GM21717 (cell line): ENCODE measurements at regions not wholly inside any gene's neighbourhood (a gene's known extent, or its start where the extent isn't known, plus 50 kb on each side); places are given as distances from the start of the nearest gene placed in this dataset.
"Not testable (repeated sequence)": the region's sequence is repeated elsewhere in the genome, so short reads cannot be mapped to it uniquely, and the experiment has no call there.

Experiments used
- ATAC-seq: cut with Tn5 transposase; IDR thresholded peaks from one replicate; pipeline ENCODE4 v1.9.1; 2021; ENCODE audit warnings: mild to moderate bottlenecking, moderate library complexity; ENCODE audit not compliant: unreplicated experiment

DNA sequence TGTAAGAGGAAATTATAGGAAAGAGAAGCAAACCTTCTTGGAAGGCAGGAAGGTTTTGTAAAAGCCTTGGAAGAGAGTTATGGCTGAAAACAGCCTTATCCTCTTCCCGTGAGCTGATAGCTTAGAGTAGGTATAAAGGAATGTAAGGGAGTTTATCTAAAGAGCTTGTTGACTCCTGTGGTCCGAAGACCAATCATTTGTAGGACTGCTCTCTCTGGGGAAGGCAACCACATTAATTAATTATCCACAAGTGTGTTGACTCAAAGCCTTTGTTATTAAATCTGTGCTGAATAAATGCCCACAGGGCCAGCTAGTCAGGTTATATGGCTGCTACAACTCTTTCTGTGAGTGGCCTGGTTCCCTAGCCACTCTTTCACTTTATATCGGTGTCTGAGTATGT, 452.1 kb upstream of the RASGRP1 start:
- no peak for ATAC-seq

DNA sequence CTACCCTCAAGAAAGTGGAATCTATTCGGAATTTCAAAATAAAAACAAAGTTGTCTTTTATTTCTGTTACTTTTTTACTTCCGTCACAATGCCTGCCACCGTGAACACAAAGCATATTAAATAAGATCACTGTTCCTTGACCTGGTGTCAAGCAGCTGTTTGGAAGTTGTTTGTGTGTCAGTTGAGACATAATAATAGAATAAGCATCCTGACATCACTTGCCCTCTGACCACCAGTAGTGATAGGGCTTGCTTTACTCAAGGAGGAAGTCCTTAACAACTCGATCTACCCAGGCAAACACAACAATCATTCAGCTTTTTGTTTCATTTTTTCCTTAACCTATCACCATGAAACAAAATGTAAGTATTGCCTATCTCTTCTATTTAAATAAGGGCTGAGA, 454.4 kb upstream of the RASGRP1 start:
- no peak for ATAC-seq

DNA sequence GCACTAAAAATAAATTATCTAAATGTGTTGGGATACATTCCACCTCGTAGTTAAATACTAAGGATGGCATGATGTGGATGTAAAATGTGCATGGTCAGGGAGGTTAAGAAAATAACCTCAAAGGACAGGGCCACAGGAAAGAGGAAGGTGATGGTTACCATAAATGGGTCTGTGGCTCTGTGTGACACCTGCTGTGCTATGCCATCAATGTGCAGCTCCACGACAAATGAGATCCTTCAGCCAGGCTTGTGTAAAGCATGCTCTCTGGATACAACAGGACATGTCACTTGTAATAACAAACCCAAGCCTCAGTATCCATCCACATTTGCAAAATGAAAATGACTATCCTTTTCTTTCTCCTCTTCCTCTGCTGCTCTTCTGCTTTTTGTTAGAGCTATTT, 456.7 kb upstream of the RASGRP1 start:
- no peak for ATAC-seq

DNA sequence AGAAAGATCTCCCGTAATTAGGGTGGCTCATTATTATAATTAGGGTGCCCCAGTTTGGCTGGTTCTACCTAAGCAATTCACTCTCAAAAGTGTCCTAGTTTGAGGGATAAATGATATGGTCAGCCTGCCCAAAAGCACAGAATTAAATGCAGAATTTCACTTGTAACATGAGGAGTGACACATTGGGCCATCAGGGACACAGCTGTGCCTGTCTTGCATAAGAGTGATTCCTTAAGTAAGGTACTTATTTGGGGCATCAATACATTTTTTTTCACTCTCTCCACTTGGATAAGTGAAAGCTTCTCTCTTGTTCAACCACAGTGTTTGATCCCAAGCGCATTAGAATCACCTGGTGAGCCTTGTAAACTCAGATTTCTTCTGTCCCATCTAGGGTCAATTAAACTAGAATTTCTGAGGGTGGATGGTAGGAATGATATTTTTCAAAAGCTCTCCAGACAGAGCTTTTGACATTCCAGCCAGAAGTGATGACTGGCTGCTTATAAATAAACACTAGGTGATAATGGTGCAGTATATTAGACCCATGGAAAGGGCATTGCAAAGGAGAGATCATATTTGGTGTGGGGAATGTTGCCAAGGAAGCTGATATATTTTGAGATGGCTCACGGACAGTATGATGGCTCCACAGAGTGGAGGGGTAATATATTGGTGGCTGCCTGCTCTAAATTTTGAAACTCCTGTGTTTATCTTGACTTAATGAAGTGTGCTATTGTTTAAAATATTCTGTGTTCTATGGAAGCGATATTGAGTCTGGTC, 458.1 kb upstream of the RASGRP1 start:
- no peak for ATAC-seq

DNA sequence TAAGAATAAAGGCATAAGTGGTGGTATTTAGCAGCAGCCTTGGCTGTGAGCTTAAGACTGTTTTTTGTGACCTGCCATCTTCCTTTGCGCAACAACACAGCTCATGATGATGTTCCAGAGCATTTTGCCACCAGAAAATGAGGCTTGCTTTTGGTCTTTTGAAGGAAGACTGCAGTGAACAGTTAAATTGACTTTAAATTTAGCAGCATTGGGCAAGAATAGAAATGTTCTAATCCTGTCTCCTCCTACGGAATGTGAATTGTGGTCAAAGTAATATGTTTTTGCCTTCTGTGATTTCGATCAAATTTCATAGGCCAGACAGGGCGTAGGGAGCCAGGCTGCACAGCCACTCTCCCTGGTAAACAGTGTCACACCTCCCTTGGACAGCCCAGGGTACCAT, 460.7 kb upstream of the RASGRP1 start:
- no peak for ATAC-seq

DNA sequence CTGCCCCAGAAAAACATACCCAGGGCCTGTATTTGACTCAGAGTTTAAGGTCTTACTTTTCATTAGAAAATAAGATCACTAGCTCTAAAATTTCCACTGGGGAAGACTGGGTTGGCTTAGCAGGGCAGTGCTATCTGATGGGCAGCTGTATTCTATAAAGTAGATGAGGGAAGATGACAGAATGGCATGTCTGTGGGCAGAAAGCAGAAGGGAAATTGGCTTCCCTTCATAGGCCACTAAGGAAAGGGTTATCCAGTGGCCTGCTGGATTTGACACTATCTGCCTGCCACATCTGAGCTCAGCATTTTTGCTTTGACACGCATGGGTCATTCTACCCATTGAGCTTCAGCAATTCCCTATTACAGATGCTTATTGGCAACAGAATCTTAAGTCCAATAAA, 461.3 kb upstream of the RASGRP1 start:
- ATAC-seq: no peak

DNA sequence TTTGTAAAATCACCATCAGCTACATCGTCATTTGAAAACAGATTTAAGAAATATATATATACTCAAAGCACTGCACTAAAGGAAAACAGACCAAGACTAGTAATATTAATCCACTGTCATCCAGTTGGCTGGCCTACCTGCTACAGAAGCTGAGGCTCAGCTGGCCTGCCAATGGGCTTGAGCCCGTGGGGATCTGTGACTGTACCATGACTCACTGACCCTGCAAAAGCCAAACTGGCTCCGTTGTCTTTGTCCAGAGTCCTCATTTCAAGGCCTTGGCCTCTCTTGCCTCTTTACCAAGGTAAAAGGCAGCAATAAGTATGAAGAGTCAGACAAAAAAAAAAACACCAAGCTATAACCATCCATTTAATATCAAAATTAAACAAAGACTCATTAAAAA, 463.5 kb upstream of the RASGRP1 start:
- ATAC-seq: no peak

DNA sequence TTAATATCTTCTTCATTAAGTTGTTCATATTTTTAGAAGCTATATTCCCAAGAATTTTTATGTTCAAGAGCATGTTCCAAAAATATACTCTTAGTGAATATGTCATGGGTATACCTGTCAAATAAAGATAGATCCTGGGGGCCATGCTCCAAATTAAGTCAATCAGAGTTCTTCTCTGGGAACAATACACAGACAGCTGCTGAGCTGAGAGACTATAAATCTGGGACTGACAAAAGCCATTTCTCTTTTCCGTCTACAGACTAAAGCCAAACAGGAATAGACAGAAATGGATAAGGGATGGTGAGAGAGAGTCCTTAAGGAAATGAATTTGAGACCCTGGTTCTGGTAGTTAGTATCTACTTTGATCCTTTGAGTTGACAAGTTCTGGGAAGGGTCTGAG, 465.1 kb upstream of the RASGRP1 start:
- no peak for ATAC-seq

DNA sequence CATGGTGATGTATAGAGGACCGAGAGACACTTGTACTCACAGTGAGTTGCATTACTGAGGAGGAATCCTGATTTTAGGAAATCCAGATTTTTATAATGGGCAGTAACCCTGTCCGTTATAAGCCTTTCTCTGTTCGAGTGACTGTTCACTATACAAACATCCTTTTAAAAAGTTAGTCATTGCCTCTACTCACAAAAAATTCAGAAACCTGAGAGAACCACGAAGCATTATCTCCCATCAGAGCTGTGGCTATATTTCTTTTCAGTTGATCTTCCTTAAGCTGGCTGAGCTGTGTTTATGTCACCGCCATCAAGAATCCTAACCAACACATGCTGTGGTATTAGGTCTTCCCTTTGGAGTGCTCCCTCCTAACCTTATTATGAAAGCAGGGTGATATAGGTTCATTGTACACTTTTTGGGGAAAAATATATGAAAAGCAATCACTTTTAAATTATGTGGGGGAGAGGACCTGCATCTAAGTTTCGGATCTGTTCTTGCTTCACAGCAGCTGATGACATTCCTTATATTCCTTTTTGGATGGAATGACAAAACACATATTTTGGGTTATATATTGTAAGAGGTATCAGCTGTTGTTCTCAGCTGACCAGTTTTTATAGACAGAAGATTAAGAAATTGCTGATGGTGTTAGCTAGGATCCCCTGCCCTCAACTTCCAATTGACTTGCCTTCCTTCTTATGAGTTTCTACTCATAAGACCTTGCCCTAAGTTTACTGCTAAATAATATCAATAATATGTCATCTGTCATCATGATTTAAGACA, 465.9 kb upstream of the RASGRP1 start:
- ATAC-seq: no peak

DNA sequence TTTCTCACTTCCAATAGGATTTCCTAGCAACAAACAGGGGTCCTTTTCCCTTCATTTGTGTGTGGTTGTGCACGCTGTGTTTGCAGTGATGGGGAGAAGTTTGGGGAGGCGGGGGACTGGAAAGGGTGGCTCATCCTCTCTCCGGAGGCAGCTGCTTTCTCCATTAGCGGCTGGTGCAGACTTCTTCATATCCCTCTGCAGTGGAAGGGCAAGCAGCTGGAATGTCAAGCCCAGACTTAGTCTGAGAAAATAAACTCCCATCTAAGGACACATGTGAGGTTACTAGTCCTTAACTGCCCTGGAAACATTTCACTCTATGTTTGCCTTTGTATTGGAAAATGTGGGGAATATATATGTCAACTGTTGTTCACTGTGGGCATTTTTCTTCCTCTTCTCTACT, 467.0 kb upstream of the RASGRP1 start:
- ATAC-seq: no peak

DNA sequence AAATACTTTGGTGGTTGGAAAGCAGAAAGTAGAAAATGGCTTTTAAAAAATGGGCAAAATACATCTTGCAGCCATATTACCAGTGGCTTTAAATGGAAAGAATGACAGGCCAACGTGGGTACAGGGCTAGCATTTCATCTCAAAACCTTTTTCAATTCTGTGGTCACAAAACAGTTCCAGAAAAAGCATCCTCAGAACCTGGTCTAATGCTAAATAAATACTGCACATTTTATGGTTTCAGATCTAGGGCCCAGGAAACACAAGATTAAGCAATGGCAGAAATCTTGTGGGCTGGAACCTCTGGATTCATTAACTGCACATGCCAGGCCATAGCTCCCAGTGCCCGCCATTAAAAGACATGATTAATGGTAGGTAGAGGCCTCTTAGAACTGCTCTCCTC, 470.2 kb upstream of the RASGRP1 start:
- no peak for ATAC-seq

DNA sequence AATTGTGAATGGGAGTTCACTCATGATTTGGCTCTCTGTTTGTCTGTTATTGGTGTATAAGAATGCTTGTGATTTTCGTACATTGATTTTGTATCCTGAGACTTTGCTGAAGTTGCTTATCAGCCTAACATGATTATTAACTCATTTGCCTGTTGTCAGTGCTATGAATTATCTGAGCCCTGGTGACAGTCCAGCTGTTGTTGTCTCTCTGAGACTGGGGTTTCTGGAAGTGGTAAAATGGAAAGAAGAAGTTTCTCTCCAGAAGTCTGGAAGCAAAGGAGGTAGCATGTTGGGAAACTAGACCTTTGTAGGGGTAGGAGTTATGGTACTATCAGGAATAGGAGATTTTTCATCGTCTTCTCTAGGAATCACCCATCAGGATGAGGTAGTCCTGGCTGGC, 473.0 kb upstream of the RASGRP1 start:
- not testable (repeated sequence) for ATAC-seq

DNA sequence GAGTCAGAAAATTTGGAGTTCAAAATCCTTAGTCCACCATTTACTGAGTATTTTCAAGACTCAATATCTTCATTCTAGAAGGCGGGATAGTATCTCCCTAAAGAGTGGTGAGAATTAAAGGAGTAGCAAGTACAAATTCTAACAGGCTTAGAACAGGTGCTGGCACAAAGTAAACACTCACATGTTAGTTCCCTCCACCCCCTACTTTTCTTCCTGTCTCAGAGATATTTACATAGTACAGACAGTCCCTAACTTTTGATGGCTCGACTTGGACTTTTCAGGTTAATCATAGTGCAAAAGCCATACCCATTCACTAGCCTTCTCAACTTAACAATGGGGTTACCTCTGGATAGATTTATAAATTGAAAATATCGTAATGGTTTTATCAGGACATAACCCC, 476.2 kb upstream of the RASGRP1 start:
- no peak for ATAC-seq

DNA sequence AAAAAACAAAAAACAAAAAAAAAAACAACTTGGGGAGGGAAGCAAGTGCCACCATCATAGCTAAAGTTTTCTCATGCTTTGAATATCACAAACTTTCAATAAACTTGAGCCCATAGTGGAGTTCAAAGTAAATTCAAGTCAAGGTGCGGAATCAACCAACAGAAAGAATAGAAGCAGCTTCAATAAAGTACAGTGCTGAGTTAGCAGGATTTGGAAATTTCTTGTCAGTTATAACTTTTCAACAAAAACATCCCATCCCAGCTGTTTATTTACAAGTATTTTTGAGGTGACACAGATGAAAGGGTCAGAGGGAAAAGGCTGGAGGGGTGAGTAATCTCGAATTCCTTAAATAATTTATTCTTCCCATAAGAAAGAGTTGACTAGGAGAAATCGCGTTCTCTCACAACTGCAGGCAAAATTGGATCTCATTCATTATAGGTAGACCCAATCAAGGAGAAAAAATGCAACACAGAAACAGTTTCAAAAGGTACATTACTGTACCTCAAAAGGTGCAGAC, 477.4 kb upstream of the RASGRP1 start:
- no peak for ATAC-seq

DNA sequence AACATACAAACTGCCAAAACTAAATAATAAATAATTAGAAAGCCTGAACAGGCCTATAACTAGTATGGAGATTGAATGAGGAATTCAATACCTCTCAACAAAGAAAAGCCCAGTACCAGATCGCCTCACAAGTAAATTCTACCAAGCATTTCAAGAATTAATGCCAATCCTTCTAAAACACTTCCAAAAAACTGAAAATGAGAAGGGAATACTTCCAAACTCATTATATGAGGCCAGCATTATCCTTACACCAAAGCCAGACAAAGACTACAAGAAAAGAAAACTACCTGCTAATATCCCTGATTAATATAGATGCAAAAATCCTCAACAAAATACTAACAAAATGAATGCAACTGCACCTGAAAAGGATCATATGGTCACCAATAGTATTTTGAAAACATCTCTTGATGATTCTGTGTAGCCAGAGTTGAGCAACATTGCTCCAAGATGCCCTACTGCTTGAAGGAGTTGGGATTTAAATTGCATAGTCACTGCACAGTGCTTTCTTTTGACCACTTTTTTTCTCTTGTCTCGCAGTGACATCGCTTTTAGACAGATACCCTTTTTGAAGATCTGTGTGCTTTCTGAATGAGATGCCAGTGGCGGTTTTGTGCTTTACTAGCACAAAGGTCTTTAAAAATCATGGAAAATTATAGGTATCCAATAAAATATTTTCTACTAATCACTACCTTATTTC, 487.2 kb upstream of the RASGRP1 start:
- no peak for ATAC-seq

DNA sequence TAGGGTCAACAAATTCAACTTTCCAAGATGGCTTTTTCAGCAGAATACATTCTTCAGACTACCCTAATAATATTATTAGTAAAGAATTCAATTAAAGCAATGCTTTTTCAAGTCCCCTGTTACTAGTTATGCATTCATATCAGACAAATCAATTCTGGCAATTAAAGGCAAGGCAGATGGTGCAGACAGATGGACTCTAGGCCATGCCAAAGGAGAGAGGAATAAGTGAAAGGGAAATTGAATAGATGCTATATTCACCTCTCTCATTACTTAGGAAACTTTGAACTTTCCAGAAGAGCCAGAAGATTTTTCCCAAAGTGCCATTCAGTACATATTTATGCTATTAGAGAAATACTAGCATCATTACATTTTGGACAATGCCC, 487.7 kb upstream of the RASGRP1 start:
- no peak for ATAC-seq

DNA sequence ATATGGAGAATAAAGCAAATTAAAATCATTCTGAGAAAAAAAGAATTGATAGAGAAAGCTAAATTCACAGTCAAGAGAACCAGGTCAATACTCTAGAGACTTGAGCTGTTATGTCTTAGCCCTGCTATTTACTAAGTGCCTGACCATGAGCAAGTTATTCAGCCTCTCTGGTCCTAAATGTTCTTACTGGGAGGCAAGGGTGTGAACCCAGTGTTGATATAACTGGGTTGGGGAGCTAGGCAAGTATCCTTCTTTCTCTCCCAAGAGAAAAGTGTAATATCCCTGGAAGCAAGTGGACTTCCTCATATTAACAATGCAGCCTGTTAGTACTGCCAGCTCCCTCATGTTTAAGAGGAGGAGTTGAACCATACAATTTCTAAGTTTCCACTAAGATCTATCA, 488.9 kb upstream of the RASGRP1 start:
- ATAC-seq: no peak

DNA sequence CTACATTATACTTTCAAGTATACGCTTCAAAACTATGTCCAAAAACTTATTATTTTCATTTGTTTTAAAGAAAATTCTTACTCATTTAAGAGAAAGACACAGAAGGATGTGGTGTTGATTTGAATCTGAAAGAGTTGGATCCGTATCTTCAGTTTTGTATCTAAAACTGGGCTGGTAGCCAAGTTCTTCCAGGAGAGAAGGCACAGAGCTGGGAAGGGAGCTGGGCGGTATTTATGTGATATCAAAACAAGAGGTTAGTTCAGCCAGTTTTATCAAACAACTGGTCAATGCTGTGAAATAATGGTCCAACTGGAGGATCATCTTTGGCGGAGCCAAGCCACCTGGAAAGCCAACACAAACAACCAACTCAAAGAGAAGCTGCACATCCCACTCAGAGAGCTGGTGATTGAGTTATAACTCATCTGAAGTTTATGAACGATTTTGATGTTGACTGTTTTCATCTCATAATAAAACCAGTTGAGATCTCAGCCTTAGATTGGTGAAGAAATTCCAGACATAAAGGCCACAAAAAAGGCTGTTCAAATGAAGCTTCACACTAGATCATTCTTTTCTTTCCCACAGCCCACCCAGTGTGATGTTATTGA, 489.6 kb upstream of the RASGRP1 start:
- ATAC-seq: no peak

DNA sequence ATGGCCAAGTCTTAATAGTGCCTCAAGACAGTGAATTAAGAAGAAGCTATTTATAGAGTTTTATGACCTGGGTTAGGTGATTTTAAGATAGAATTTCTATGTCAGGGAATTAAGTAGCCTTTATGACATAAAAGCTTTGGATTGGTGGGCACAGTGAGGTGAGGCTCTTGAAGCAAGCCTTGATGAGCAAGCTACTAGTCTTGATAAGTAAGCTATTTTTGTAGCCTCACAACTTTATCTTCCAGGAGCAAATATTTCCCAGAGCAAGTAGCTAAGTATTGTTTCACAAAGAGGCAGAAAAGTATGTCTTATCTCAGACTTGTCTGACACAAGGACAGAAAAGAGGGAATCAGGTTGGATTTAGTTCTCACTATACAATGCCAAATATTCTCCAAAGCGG, 491.7 kb upstream of the RASGRP1 start:
- no peak for ATAC-seq

DNA sequence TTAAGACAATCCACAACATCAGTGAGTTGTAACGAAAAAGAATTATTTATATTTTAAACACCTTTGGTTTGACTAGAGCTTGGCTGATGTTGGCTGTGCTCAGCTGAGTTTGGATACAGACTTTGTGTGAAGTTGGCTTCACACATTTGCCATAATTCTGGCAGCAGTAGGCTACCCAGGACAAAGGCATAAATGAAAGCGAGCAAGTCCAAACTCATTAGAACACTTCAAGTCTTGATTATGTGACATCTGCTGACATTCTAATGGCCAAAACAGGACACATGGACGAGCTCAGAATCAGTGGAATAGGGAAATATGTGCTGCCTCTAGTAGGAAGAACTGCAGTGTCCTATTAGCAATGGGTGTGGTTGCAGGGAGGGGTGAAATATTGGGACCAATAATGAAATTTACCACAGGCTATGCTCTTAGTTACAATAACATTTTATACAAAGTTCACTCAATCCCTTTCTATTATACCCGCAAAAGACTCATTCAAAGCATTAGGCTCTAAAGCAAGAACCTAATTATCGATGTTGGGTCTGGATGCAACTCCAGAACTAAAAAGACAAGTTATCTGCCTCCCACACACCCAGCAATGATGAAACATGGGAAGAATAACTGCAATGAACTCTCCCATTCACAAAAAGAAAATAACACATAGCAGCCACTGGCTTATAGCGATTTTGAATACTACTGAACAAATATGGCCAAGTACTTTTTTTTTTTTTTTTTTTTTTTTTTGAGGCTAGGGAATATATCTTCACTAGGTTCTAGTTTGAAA, 493.9 kb upstream of the RASGRP1 start:
- no peak for ATAC-seq

DNA sequence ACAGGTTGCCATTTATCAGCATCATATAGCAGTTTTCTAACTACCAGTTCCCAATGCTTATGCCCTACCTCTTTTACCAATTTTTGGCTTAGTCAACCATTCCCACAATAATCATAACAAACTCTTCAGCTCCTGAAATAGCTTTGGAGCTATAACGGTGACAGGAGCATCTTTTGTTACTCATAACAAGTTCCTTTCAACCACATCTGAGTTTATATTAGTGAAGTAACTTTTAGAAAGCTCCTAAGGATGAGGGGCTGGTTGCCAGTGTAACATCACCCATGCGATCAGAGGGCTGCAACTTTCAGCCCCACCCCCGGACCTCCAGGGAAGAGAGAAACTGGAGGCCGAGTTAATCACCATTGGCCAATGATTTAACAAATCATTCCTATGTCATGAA, 495.3 kb upstream of the RASGRP1 start:
- no peak for ATAC-seq
